IMR-90 (cell line): ENCODE measurements at regions not wholly inside any gene's neighbourhood (a gene's known extent, or its start where the extent isn't known, plus 50 kb on each side); places are given as distances from the start of the nearest gene placed in this dataset.
"Not testable (repeated sequence)": the region's sequence is repeated elsewhere in the genome, so short reads cannot be mapped to it uniquely, and the experiment has no call there.

Source experiments
- ATAC-seq: fragments of 200-7000 bp; cut with Tn5 transposase; 2 replicates; pipeline ENCODE4 v1.9.1; 2020; ENCODE audit warnings: low read depth, mild to moderate bottlenecking, moderate library complexity
- BruUV-seq: library from RNA; stranded (reverse); fragments of 400-500 nt; replicated peaks from 2 replicates; lab custom pipeline; 2021; lab: Mats Ljungman, UMichigan
- CTCF ChIA-PET: fragments of 300-600 bp; formaldehyde crosslinking; extraction: SDS; loops from one replicate; lab custom pipeline; 2021; ENCODE audit warnings: antibody characterized with exemption; lab: Yijun Ruan, JAX
- POLR2A ChIA-PET: fragments of 300-600 bp; sonication (Branson Sonifier 250); formaldehyde crosslinking; loops from one replicate; lab custom pipeline; 2022; ENCODE audit warnings: antibody characterized with exemption; ENCODE audit not compliant: unreplicated experiment; lab: Charles Lee
- DNase-seq: peaks from one replicate; pipeline ENCODE4 v3.0.0; 2013
- H2AFZ ChIP-seq: replicated peaks from 2 replicates; pipeline ENCODE3; 2013; ENCODE audit warnings: low read length, mild to moderate bottlenecking; ENCODE audit not compliant: poor library complexity
- H2AK5ac ChIP-seq: 2 replicates; pipeline ENCODE4 v1.6.1; 2013; ENCODE audit warnings: low read depth, low read length, inconsistent platforms
- H2AK9ac ChIP-seq: replicated peaks from 2 replicates; pipeline ENCODE3; 2013; ENCODE audit warnings: mild to moderate bottlenecking, low read depth, low read length, moderate library complexity; ENCODE audit not compliant: poor library complexity
- H2BK120ac ChIP-seq: 2 replicates; pipeline ENCODE4 v1.6.1; 2013; ENCODE audit warnings: low read depth, low read length, inconsistent platforms
- H2BK15ac ChIP-seq: 3 replicates; pipeline ENCODE4 v1.6.1; 2013; ENCODE audit warnings: low read depth, low read length, inconsistent platforms
- H2BK20ac ChIP-seq: 2 replicates; pipeline ENCODE4 v1.6.1; 2013; ENCODE audit warnings: low read depth, mild to moderate bottlenecking, inconsistent platforms, low read length, moderate library complexity
- H2BK5ac ChIP-seq: 2 replicates; pipeline ENCODE4 v1.6.1; 2013; ENCODE audit warnings: mild to moderate bottlenecking, low read depth, low read length, inconsistent platforms; ENCODE audit not compliant: poor library complexity, severe bottlenecking
- H3K14ac ChIP-seq: replicated peaks from 2 replicates; pipeline ENCODE4 v1.6.1; 2013; ENCODE audit warnings: low read depth, low read length, inconsistent platforms
- H3K18ac ChIP-seq: 2 replicates; pipeline ENCODE4 v1.6.1; 2013; ENCODE audit warnings: low read depth, low read length, control low read depth
- H3K23ac ChIP-seq: 2 replicates; pipeline ENCODE4 v1.6.1; 2013; ENCODE audit warnings: low read depth, low read length, inconsistent platforms
- H3K27ac ChIP-seq: 2 replicates; pipeline ENCODE4 v1.5.1; 2013; ENCODE audit warnings: mild to moderate bottlenecking, control low read depth, low read length; ENCODE audit not compliant: insufficient read depth
- H3K27me3 ChIP-seq: 2 replicates; pipeline ENCODE4 v1.6.1; 2013; ENCODE audit warnings: low read length; ENCODE audit not compliant: control insufficient read depth, insufficient read depth
- H3K36me3 ChIP-seq: 2 replicates; pipeline ENCODE4 v1.6.1; 2013; ENCODE audit warnings: low read length, mixed read lengths; ENCODE audit not compliant: control insufficient read depth, insufficient read depth
- H3K4ac ChIP-seq: 2 replicates; pipeline ENCODE4 v1.6.1; 2013; ENCODE audit warnings: low read depth, low read length, inconsistent platforms
- H3K4me1 ChIP-seq: 2 replicates; pipeline ENCODE4 v1.6.1; 2013; ENCODE audit warnings: low read length, mixed read lengths; ENCODE audit not compliant: control insufficient read depth, insufficient read depth
- H3K4me2 ChIP-seq: 2 replicates; pipeline ENCODE4 v1.6.1; 2013; ENCODE audit warnings: low read depth, mild to moderate bottlenecking, control low read depth, low read length, moderate library complexity
- H3K4me3 ChIP-seq: 2 replicates; pipeline ENCODE4 v1.5.1; 2013; ENCODE audit warnings: low read depth, mild to moderate bottlenecking, control low read depth, low read length, moderate library complexity; ENCODE audit not compliant: insufficient read depth
- H3K56ac ChIP-seq: 2 replicates; pipeline ENCODE4 v1.6.1; 2013; ENCODE audit warnings: low read length, inconsistent platforms; ENCODE audit not compliant: insufficient read depth; ENCODE audit errors: extremely low read depth
- H3K79me1 ChIP-seq, 2 experiments: 2 replicates each; pipeline ENCODE4 v1.6.1; 2013; ENCODE audit warnings: low read length in 2 of 2, inconsistent platforms in 1 of 2, low read depth in 1 of 2
- H3K9ac ChIP-seq: 2 replicates; pipeline ENCODE4 v1.6.1; 2013; ENCODE audit warnings: low read depth, low read length, control low read depth
- H3K9me1 ChIP-seq: 2 replicates; pipeline ENCODE4 v1.6.1; 2013; ENCODE audit warnings: low read length, inconsistent platforms; ENCODE audit not compliant: insufficient read depth
- H3K9me3 ChIP-seq: 2 replicates; pipeline ENCODE4 v1.6.1; 2013; ENCODE audit warnings: low read length; ENCODE audit not compliant: control insufficient read depth, insufficient read depth
- H4K20me1 ChIP-seq: 2 replicates; pipeline ENCODE4 v1.6.1; 2013; ENCODE audit warnings: low read length, inconsistent platforms; ENCODE audit not compliant: insufficient read depth
- H4K5ac ChIP-seq: 2 replicates; pipeline ENCODE4 v1.6.1; 2013; ENCODE audit warnings: mild to moderate bottlenecking, low read depth, low read length, control low read depth
- H4K8ac ChIP-seq, 2 experiments: 2 replicates each; pipeline ENCODE4 v1.6.1; 2013; ENCODE audit warnings: low read depth in 2 of 2, low read length in 2 of 2, control low read depth in 1 of 2, inconsistent platforms in 1 of 2
- H4K91ac ChIP-seq: 2 replicates; pipeline ENCODE4 v1.6.1; 2013; ENCODE audit warnings: low read depth, low read length, inconsistent platforms; ENCODE audit not compliant: insufficient read depth
- MAFK ChIP-seq: IDR thresholded peaks from 2 replicates; pipeline ENCODE4 v1.6.1; 2012; ENCODE audit warnings: low read depth, low read length, improper control_type of control experiment
- MAZ ChIP-seq: IDR thresholded peaks from 2 replicates; pipeline ENCODE4 v1.6.1; 2012; ENCODE audit warnings: low read depth, mild to moderate bottlenecking, low read length, improper control_type of control experiment, moderate library complexity, borderline replicate concordance
- MXI1 ChIP-seq: IDR thresholded peaks from 2 replicates; pipeline ENCODE4 v1.6.1; 2012; ENCODE audit warnings: low read depth, mild to moderate bottlenecking, low read length, moderate library complexity, borderline replicate concordance
- RAD21 ChIP-seq: IDR thresholded peaks from 2 replicates; pipeline ENCODE4 v1.6.1; 2012; ENCODE audit warnings: low read length, improper control_type of control experiment
- SMC3 ChIP-seq: fragments of 150-350 bp; IDR thresholded peaks from 2 replicates; pipeline ENCODE4 v1.6.1; 2016; ENCODE audit warnings: low read depth, mild to moderate bottlenecking, antibody characterized with exemption, low read length, moderate library complexity
- WGBS, 2 experiments: methylation state at CpG; one replicate each; pipeline versions ENCODE4 v1.1.5 to v1.1.7; 2013; ENCODE audit warnings: missing lambda C conversion rate in 2 of 2; ENCODE audit not compliant: insufficient read length in 1 of 2; ENCODE audit errors: extremely low coverage in 2 of 2; 5-methylcytosine and 5-hydroxymethylcytosine counted together
- dilution Hi-C: fragments of 300-500 bp; cut with HindIII; formaldehyde crosslinking; loops from one replicate; pipeline ENCODE4 v1.14.3; 2018; ENCODE audit warnings: low sequenced_read_pairs; ENCODE audit not compliant: unreplicated experiment
- in situ Hi-C: fragments of 300-500 bp; cut with MboI; formaldehyde crosslinking; loops from 3 replicates; pipeline ENCODE4 v1.14.3; 2019; ENCODE audit warnings: low sequenced_read_pairs, inconsistent platforms, mixed read lengths
- intact Hi-C: fragments of 100-400 bp; cut with micrococcal nuclease; formaldehyde crosslinking; loops from 2 replicates; pipeline ENCODE4 v1.10.0; 2022

- no peak for ATAC-seq
- no CpG with 5 or more reads among the region's 1 CpG for WGBS, 2 experiments
- H3K79me1 ChIP-seq, result no peaks in the 10 kb centered on the region
- no TSS peak for BruUV-seq
- no peak overlapping the region for H3K4me3 ChIP-seq
- no peak overlapping the region for H3K14ac ChIP-seq
- in situ Hi-C loops (no loop called here), intact Hi-C loops (no loop called here), dilution Hi-C loops (no loop called here)
- no peak overlapping the region for H2AK9ac ChIP-seq
- H3K23ac ChIP-seq, result no peak overlapping the region
- H3K56ac ChIP-seq, result no peak overlapping the region
- no peak overlapping the region for H4K91ac ChIP-seq
- H3K36me3 ChIP-seq, result no peaks in the 10 kb centered on the region
- no peak overlapping the region for H2AK5ac ChIP-seq
- H2BK15ac ChIP-seq, result no peak overlapping the region
- no peak overlapping the region for H3K4me2 ChIP-seq
- H4K5ac ChIP-seq, result no peak overlapping the region
- H4K8ac ChIP-seq, result no peak overlapping the region
- H3K27ac ChIP-seq, result no peak overlapping the region
- H3K9me1 ChIP-seq, result no peaks in the 10 kb centered on the region
- H2AFZ ChIP-seq, result no peak overlapping the region
- CTCF ChIA-PET, result no interaction called here
- no peak overlapping the region for H2BK20ac ChIP-seq
- no peak overlapping the region for H3K9ac ChIP-seq
- H3K4ac ChIP-seq, result no peak overlapping the region
- TF ChIP-seq MAFK, result no peak
- no peak for TF ChIP-seq SMC3
- no peak for TF ChIP-seq MAZ
- no peak for TF ChIP-seq MXI1
- no peak for TF ChIP-seq RAD21
- H4K20me1 ChIP-seq, result no peaks in the 10 kb centered on the region
- no peaks in the 10 kb centered on the region for H3K4me1 ChIP-seq
- H2BK120ac ChIP-seq, result no peak overlapping the region
- H3K27me3 ChIP-seq, result no peaks in the 10 kb centered on the region
- H3K9me3 ChIP-seq, result peaks cover 5% of the 10 kb centered on the region; the same call in 1 of the 2 replicates
- H2BK5ac ChIP-seq, result no peak overlapping the region
- no peak overlapping the region for H3K18ac ChIP-seq
- DNase-seq, result no peak
- POLR2A ChIA-PET, result no interaction called here
Observed at GRCh38 chr19:28627669-28628068, 585.3 kb downstream of the UQCRFS1 start.

GRCh38 chr19:28626407-28626806 lies 586.5 kb downstream of the UQCRFS1 start:
- H3K79me1 ChIP-seq, H4K5ac ChIP-seq, H3K9me1 ChIP-seq, H2BK5ac ChIP-seq, H4K91ac ChIP-seq, H3K56ac ChIP-seq, H3K4ac ChIP-seq, H2BK20ac ChIP-seq, H3K4me1 ChIP-seq, H4K20me1 ChIP-seq, H3K23ac ChIP-seq, H3K9me3 ChIP-seq, H2AK5ac ChIP-seq, CTCF ChIA-PET, H2AFZ ChIP-seq, H2BK120ac ChIP-seq, H3K27ac ChIP-seq, H3K27me3 ChIP-seq, H3K14ac ChIP-seq, H4K8ac ChIP-seq, H3K4me2 ChIP-seq, H2AK9ac ChIP-seq, BruUV-seq, H3K36me3 ChIP-seq, DNase-seq, H3K4me3 ChIP-seq, H3K9ac ChIP-seq, dilution Hi-C loops, H2BK15ac ChIP-seq, ATAC-seq, H3K18ac ChIP-seq, intact Hi-C loops, in situ Hi-C loops, POLR2A ChIA-PET: not testable (repeated sequence)
- WGBS, 2 experiments, result no CpG with 5 or more reads among the region's 2 CpGs
